NCI-H1092 treated with DMSO at 0.1 percent for 48 hours (cell line): ENCODE measurements at regions not wholly inside any gene's neighbourhood (a gene's known extent, or its start where the extent isn't known, plus 50 kb on each side); places are given as distances from the start of the nearest gene placed in this dataset.
"Not testable (repeated sequence)": the region's sequence is repeated elsewhere in the genome, so short reads cannot be mapped to it uniquely, and the experiment has no call there.

Experiments used
- DNase-seq: peaks from one replicate; lab custom pipeline; 2025; lab: John Stamatoyannopoulos, UW

DNA sequence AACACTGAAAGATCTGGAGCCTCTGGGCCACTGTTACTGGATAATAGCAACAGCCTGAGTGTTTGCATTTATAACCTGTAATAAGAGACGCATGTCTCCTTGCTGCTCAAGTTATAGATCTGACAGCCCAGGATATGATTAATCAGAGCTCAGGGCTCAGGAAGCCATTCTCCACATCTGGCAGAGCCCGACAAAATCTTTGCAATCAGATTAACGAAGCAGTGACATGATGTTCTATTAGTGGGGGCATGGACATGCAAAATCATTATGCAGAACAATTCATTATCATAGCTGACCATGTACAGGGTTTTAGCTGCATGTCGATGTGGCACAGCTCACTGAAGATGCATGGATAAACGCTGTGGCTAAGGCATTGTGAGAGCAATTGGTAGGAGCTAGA is 730.3 kb downstream of the ZNF385D start:
- no peak for DNase-seq

DNA sequence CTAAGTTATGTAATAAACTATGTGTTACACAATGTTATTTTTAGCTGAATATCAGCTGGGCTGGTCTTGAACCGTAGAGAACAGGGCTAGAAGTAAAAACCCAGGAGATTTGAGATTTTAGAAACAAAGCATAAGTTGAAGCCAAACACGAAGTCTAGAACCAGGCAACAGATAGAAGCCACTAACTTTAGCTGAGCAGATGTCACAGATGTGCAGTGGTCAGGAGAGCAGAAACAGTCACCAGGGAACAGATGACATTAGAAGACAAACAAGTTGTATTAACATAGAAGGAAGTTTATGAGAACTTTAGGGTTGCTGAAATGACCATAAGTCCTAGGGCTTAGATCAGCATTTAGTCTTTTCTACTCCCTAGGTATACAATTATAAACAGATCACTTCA is 731.0 kb downstream of the ZNF385D start:
- DNase-seq: no peak

GRCh38 chr3:21017115-21017852 is 733.7 kb downstream of the ZNF385D start:
- no peak for DNase-seq

DNA sequence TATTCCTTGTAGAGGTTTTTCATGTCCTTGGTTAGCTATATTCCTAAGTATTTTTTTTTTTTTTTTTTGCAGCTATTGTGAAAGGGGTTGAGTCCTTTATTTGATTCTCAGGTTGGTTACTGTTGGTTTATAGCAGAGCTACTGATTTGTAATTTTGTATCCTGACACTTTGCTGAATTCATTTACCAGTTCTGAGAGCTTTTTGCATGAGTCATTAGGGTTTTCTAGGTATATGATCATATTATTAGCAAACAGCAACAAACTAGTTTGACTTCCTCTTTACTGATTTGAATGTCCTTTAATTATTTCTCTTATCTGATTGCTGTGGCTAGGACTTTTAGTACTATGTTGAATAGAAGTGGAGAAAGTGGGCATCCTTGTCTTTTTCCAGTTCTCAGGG is 737.4 kb downstream of the ZNF385D start:
- no peak for DNase-seq

GRCh38 chr3:20999661-21000060 is 751.3 kb downstream of the ZNF385D start:
- DNase-seq: no peak

DNA sequence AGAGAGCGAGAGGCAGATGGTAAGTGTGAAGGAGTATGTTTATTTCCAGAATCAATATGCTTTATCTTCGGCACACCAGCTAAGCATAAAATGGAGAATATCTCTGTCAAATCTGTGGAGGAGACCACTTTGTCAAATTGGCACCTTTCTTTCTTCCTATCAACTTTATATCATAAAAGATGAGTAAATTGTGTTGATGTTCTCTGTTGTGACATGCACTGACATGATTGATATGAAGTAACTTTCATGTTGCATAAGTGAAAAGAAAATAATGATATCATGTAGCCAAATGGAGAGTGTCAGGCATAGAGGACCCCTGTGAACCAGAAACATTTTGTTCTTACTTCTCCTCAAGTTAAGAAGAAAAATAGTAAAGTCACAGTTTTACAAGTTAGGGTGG is 753.8 kb downstream of the ZNF385D start:
- DNase-seq: no peak

GRCh38 chr3:20990896-20991295 is 760.1 kb downstream of the ZNF385D start:
- no peak for DNase-seq

DNA sequence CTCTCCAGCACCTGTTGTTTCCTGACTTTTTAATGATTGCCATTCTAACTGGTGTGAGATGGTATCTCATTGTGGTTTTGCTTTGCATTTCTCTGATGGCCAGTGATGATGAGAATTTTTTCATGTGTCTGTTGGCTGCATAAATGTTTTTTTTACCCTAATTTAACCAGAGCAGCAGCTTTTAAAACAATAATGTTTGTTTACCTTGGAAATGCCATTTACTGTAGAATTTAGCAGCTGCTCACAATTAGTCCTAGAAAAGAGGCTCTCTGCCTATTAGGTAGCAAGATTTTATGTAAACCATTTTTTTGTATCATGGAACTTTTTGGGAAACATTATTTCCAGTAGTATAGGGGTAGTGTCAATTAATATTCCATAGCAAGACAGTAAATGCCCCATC is 761.4 kb downstream of the ZNF385D start:
- not testable (repeated sequence) for DNase-seq

DNA sequence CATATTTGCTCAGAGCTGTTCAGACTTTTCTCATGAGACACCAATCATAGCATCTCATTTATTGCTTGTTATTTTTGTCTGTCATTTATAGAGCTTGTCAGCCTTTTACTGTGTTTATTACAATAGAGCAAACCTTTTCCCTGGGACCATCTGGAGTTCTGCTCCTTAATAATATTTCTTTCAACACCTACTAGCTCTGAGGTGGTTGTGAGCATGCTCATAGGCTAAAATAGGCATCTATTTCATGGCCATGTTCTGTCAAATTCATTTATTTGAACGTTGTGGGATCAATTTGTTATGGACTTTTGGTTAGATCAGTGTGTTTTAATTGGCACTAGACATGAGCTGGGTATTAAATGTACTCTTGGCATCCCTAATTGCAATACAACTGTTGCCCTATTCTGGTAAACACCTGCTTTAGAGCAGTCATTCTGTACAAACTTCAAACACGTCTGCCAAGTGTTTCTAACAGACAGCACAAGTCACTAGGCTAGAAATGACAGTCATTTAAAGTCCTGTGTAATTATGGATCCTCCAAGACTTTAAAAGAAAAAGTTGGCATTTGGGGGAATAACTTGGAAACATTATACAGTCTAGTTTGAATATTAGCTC is 766.3 kb downstream of the ZNF385D start:
- DNase-seq: no peak

DNA sequence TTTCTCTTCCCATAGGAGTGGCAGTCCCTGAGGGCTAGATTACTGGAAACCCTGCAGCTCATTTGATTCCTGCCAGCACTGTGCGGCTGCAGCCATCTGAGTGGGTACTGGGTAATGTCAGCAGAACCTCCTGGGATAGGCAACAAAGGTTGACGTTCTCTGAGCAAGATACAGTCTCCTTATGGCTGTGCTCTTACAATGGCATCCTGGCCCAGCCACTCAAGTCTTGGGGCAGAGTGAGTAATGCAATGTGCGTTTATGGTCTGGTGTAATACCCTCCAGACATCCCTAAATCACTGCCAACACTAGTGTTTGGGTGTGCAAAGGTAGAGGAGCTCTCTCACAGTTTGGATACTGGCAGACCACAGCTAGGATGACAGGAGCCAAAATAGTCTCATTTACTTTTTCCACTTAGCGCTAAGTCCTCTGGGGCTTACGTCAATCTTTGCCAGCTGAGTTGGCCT is 775.8 kb downstream of the ZNF385D start:
- DNase-seq: no peak

DNA sequence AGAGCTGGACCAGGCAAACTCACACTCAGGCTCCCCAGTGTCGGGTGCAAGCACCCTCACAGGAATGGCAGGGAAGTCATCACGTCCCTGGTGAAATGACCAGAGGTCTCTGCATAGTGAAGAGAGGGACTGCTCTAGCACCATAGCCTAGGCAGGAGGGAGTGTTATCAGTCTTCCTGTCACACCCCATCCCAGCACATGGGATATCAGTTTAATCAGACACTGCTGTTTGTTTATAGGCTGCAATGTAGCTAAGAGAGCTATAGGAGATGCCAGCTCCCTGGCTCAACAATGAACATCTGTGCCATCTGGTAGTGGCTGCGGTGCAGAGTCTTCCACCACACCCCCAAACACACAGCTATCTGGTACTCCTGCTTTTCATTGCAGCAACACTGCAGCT is 776.6 kb downstream of the ZNF385D start:
- DNase-seq: no peak

GRCh38 chr3:20970807-20971206 is 780.2 kb downstream of the ZNF385D start:
- not testable (repeated sequence) for DNase-seq

- DNase-seq: not testable (repeated sequence)
These were observed 781.5 kb upstream of the SGO1 start for GRCh38 chr3:20967485-20967884.

DNA sequence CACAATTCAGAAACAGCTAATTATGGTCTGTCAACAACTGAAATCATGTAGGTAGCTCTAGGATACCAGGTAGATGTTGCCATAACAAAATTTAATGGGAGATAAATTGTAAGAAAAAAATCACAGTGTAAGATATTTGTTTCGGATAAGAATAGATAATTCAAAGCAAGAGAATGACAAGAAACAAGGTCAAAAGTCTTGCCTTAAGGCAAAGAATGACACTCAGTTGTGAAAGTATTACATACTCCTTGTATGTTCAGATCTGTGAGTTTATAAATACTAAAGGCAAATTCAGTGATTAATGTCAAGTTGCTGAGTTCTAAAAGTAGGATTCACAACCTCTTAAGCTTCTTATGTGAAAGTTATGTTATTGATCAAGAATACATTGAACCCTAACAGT is 772.2 kb upstream of the SGO1 start:
- DNase-seq: no peak

GRCh38 chr3:20945892-20946291 is 759.9 kb upstream of the SGO1 start:
- no peak for DNase-seq

GRCh38 chr3:20935791-20936190 is 749.8 kb upstream of the SGO1 start:
- no peak for DNase-seq

- DNase-seq: no peak
These were observed 745.8 kb upstream of the SGO1 start for GRCh38 chr3:20931834-20932233.

DNA sequence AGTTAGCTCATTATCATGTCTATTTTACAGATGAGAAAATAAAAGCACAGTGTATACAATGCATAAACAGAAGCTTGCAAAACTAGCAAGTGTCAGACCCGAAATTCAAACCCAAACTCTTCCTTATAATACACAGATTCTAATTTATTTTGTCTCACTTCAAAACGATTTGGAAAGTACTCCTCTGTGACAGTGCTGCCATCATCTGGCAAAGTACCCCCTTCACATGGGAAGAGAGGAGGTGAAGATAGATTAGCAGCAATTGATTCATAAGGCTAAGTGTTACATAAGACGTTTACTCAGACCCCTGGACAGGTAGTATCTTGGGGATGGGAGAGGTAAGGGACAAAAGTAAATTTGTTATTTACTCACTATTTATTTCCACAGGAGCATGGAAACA is 744.0 kb upstream of the SGO1 start:
- no peak for DNase-seq

DNA sequence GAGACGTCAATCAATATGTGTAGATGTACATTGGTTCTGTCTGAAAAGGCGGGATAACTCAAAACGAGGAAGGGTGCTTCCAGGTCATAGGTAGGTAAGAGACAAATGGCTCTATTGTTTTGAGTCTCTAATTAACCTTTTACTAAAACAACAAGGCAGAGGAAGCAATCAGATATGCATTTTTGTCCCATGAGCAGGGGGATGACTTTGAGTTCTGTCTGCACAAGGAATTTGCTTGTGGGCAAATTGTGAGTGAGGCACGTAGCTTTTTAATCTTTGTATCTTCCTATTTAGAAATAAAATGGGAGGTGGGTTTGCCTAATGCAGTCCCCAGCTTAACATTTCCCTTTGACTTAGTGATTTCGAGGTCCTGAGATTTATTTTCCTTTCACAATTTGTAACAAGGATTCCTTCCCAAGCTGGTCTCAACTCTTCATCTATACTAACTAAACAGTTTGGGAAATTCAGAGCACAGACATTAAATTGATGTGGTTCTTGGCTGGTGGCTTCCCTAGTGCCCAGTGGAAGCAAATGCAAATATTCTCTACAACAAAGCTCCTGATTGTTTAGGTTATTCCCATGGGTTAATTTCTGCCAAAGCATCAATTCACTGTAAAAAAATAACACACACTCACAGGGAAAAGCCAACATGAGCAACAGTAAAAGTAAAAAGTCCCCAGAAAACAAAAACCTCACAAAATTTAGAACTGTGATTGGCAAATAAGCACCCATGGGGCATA is 738.8 kb upstream of the SGO1 start:
- no peak for DNase-seq

- DNase-seq: not testable (repeated sequence)
These were observed 735.1 kb upstream of the SGO1 start for GRCh38 chr3:20921112-20921511.

DNA sequence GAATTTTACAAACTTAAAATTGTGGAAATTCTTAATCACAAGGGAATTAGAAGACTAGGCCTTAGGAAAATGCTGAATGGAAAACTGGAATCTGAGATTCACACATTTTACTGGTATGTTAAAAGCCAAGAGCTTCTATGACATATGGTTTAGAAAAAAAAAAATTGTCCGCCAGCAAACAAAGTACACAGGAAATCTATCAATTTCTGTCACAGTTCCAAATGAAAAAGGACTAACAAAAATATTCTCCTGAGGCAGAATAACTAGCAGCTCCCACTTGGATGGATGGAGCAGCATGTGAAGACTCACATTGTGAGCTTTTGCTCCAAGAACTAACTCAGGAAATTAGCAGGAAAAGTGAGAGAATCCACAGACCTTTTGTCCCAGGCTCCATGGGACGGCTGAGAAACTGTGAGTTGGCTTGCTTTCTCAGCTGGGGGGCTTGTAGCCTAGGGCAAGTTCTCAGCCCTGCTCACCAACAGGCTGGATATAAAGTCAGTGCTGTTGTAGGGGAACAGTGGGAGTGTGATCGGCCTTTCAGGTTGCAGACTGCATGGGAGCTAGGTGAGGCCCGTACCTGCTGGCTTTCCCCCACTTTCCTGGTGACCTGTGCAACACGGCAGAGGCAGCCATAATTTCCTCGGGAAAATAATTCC is 731.1 kb upstream of the SGO1 start:
- no peak for DNase-seq

DNA sequence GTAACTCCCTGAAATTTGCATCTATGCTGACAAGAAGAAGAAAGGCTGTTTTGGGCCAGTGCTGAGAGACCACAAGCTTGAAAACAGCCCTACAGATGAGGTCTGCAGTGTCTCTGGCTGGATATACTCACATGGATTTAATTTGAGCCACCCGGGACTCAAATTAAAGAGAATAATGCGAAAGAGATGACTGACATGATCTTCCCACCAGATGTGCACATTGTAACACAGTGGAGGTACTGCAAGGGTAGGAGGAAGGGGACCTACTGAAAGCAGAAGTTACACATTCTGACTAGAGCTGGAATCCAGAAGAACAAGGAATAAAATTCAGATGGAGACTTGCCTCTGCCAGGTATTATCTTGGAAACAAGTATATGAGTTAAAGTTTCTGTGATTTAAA is 728.3 kb upstream of the SGO1 start:
- no peak for DNase-seq

GRCh38 chr3:20912406-20912805 is 726.4 kb upstream of the SGO1 start:
- no peak for DNase-seq
